NCI-H146 (cell line): ENCODE measurements at regions not wholly inside any gene's neighbourhood (a gene's known extent, or its start where the extent isn't known, plus 50 kb on each side); places are given as distances from the start of the nearest gene placed in this dataset.

Experiments
- DNase-seq: peaks from one replicate; lab custom pipeline; 2025; lab: John Stamatoyannopoulos, UW

GRCh38 chr5:164844348-164844747 is 1338.9 kb downstream of the MAT2B start:
- no peak for DNase-seq

- no peak for DNase-seq
These were observed 1355.5 kb downstream of the MAT2B start for GRCh38 chr5:164860896-164861295.

GRCh38 chr5:164861610-164862009 is 1356.2 kb downstream of the MAT2B start:
- DNase-seq = no peak

- no peak for DNase-seq
These were observed 1363.3 kb downstream of the MAT2B start for GRCh38 chr5:164868761-164869160.

- DNase-seq = no peak
These were observed 1363.9 kb downstream of the MAT2B start for GRCh38 chr5:164869325-164869724.

GRCh38 chr5:164876793-164877192 is 1371.4 kb downstream of the MAT2B start:
- no peak for DNase-seq

- no peak for DNase-seq
These were observed 1376.0 kb downstream of the MAT2B start for GRCh38 chr5:164881442-164881841.

GRCh38 chr5:164885179-164885578 is 1379.8 kb downstream of the MAT2B start:
- DNase-seq = no peak

GRCh38 chr5:164893071-164893470 is 1387.7 kb downstream of the MAT2B start:
- no peak for DNase-seq

- DNase-seq = no peak
These were observed 1393.3 kb downstream of the MAT2B start for GRCh38 chr5:164898705-164899104.

GRCh38 chr5:164909673-164910072 is 1404.3 kb downstream of the MAT2B start:
- no peak for DNase-seq

GRCh38 chr5:164921722-164922121 is 1416.3 kb downstream of the MAT2B start:
- no peak for DNase-seq

GRCh38 chr5:164934039-164934438 is 1428.6 kb downstream of the MAT2B start:
- DNase-seq = no peak

- no peak for DNase-seq
These were observed 1429.1 kb downstream of the MAT2B start for GRCh38 chr5:164934561-164934960.

GRCh38 chr5:164941132-164941531 is 1435.7 kb downstream of the MAT2B start:
- no peak for DNase-seq

- no peak for DNase-seq
These were observed 1445.5 kb downstream of the MAT2B start for GRCh38 chr5:164950927-164951326.

- no peak for DNase-seq
These were observed 1446.2 kb downstream of the MAT2B start for GRCh38 chr5:164951570-164951969.

GRCh38 chr5:164958688-164959087 is 1453.3 kb downstream of the MAT2B start:
- DNase-seq = no peak

- no peak for DNase-seq
These were observed 1454.3 kb downstream of the MAT2B start for GRCh38 chr5:164959761-164960160.

GRCh38 chr5:164962329-164962961 is 1457.0 kb downstream of the MAT2B start:
- DNase-seq = no peak

GRCh38 chr5:164966611-164967010 is 1461.2 kb downstream of the MAT2B start:
- no peak for DNase-seq

- DNase-seq = no peak
These were observed 1461.9 kb downstream of the MAT2B start for GRCh38 chr5:164967354-164967753.

GRCh38 chr5:164972973-164973372 is 1467.6 kb downstream of the MAT2B start:
- no peak for DNase-seq

GRCh38 chr5:164975986-164976385 is 1470.6 kb downstream of the MAT2B start:
- no peak for DNase-seq

- no peak for DNase-seq
These were observed 1475.1 kb downstream of the MAT2B start for GRCh38 chr5:164980480-164980879.
